Upper lobe of right lung (tissue), 1 donor: ENCODE measurements at regions not wholly inside any gene's neighbourhood (a gene's known extent, or its start where the extent isn't known, plus 50 kb on each side); places are given as distances from the start of the nearest gene placed in this dataset.

ENCODE experiments used
- ATAC-seq: fragments of 200-7000 bp; cut with Tn5 transposase; one replicate; pipeline ENCODE4 v1.9.1; 2020; ENCODE audit warnings: mild to moderate bottlenecking, moderate library complexity
- DNase-seq: peaks from one replicate; pipeline ENCODE4 v3.0.0-alpha.2; 2020
- H3K27ac ChIP-seq: fragments of 200-600 bp; one replicate; pipeline ENCODE4 v1.8.0; 2022
- H3K27me3 ChIP-seq: fragments of 200-600 bp; one replicate; pipeline ENCODE4 v1.8.0; 2022; ENCODE audit warnings: mild to moderate bottlenecking
- H3K36me3 ChIP-seq: fragments of 200-600 bp; one replicate; pipeline ENCODE4 v1.8.0; 2022
- H3K4me1 ChIP-seq: fragments of 200-600 bp; one replicate; pipeline ENCODE4 v1.8.0; 2022
- H3K4me3 ChIP-seq: fragments of 200-600 bp; one replicate; pipeline ENCODE4 v1.8.0; 2022; ENCODE audit warnings: mild to moderate bottlenecking
- H3K9me3 ChIP-seq: fragments of 200-600 bp; one replicate; pipeline ENCODE4 v1.8.0; 2022
- CTCF ChIP-seq: fragments of 200-600 bp; IDR thresholded peaks from one replicate; pipeline ENCODE4 v1.8.0; 2022; ENCODE audit warnings: antibody characterized with exemption
- intact Hi-C: fragments of 100-400 bp; cut with DNase I; formaldehyde crosslinking; loops from one replicate; pipeline ENCODE4 v1.11.0; 2022
- donor health status: DM: no; HTN: yes; CAD: no; lungs with severe emphysema.

- peak overlapping the region; percentile 18 for H3K4me3 ChIP-seq
- H3K27me3 ChIP-seq = no peaks in the 10 kb centered on the region
- peak overlapping the region; percentile 65 for H3K27ac ChIP-seq
- peaks cover 7% of the 10 kb centered on the region for H3K4me1 ChIP-seq
- TF ChIP-seq CTCF = no peak
- intact Hi-C loops = no loop called here
- no peak for ATAC-seq
- no peaks in the 10 kb centered on the region for H3K9me3 ChIP-seq
- no peak for DNase-seq
- H3K36me3 ChIP-seq = no peaks in the 10 kb centered on the region
These were observed 73.7 kb upstream of the EXOC2 start for GRCh38 chr6:766625-767024.

- Histone ChIP-seq H3K27me3 (no peaks in the 10 kb centered on the region), H3K9me3 (no peaks in the 10 kb centered on the region), H3K36me3 (no peaks in the 10 kb centered on the region), H3K4me3 (no peak overlapping the region), H3K27ac (no peak overlapping the region), H3K4me1 (peaks cover 7% of the 10 kb centered on the region)
- no peak for TF ChIP-seq CTCF
- DNase-seq (no peak), ATAC-seq (no peak)
- intact Hi-C loops = no loop called here
These were observed 69.1 kb upstream of the EXOC2 start for GRCh38 chr6:761997-762396.

GRCh38 chr6:760982-761955 lies 68.3 kb upstream of the EXOC2 start:
- no peaks in the 10 kb centered on the region for H3K27me3 ChIP-seq
- no peak overlapping the region for H3K27ac ChIP-seq
- no peak for ATAC-seq
- TF ChIP-seq CTCF = no peak
- intact Hi-C loops = no loop called here
- H3K9me3 ChIP-seq = no peaks in the 10 kb centered on the region
- no peak for DNase-seq
- H3K4me3 ChIP-seq = no peak overlapping the region
- H3K36me3 ChIP-seq = no peaks in the 10 kb centered on the region
- peaks cover 4% of the 10 kb centered on the region for H3K4me1 ChIP-seq

- H3K27ac ChIP-seq = no peak overlapping the region
- ATAC-seq (no peak), DNase-seq (no peak)
- H3K27me3 ChIP-seq = no peaks in the 10 kb centered on the region
- no peaks in the 10 kb centered on the region for H3K9me3 ChIP-seq
- intact Hi-C loops = no loop called here
- no peak for TF ChIP-seq CTCF
- no peaks in the 10 kb centered on the region for H3K36me3 ChIP-seq
- no peak overlapping the region for H3K4me3 ChIP-seq
- H3K4me1 ChIP-seq = no peaks in the 10 kb centered on the region
These were observed 66.8 kb upstream of the EXOC2 start for GRCh38 chr6:759729-760128.

GRCh38 chr6:756224-756623 lies 63.3 kb upstream of the EXOC2 start:
- H3K27ac ChIP-seq = no peak overlapping the region
- H3K9me3 ChIP-seq = no peaks in the 10 kb centered on the region
- no peaks in the 10 kb centered on the region for H3K27me3 ChIP-seq
- DNase-seq (no peak), ATAC-seq (no peak)
- H3K36me3 ChIP-seq = no peaks in the 10 kb centered on the region
- no peak overlapping the region for H3K4me3 ChIP-seq
- intact Hi-C loops = no loop called here
- no peak for TF ChIP-seq CTCF
- no peaks in the 10 kb centered on the region for H3K4me1 ChIP-seq
